GM23338 (cell line): ENCODE measurements at regions not wholly inside any gene's neighbourhood (a gene's known extent, or its start where the extent isn't known, plus 50 kb on each side); places are given as distances from the start of the nearest gene placed in this dataset.

ENCODE experiments used
- ATAC-seq: fragments of 200-7000 bp; cut with Tn5 transposase; 3 replicates; pipeline ENCODE4 v1.9.1; 2020
- DNase-seq: peaks from one replicate; pipeline ENCODE4 v3.0.0-alpha.2; 2015; ENCODE audit warnings: low spot score
- H2AFZ ChIP-seq: fragments of 200-600 bp; sonication (generic); 2 replicates; pipeline ENCODE4 v1.8.0; 2016; ENCODE audit warnings: antibody characterized with exemption, mild to moderate bottlenecking, moderate library complexity
- H3F3A ChIP-seq: fragments of 200-600 bp; sonication (generic); replicated peaks from 2 replicates; pipeline ENCODE4 v1.8.0; 2017; ENCODE audit warnings: antibody characterized with exemption, mixed run types, low read depth
- H3K27ac ChIP-seq: fragments of 200-600 bp; sonication (generic); 2 replicates; pipeline ENCODE4 v1.6.1; 2016; ENCODE audit warnings: low read depth
- H3K27me3 ChIP-seq: fragments of 200-600 bp; sonication (generic); 2 replicates; pipeline ENCODE4 v1.8.0; 2016; ENCODE audit warnings: mild to moderate bottlenecking, mixed run types, moderate library complexity; ENCODE audit not compliant: insufficient read depth
- H3K36me3 ChIP-seq: fragments of 200-600 bp; sonication (generic); 2 replicates; pipeline ENCODE4 v1.8.0; 2016; ENCODE audit warnings: mild to moderate bottlenecking; ENCODE audit not compliant: insufficient read depth
- H3K4me1 ChIP-seq: fragments of 200-600 bp; sonication (generic); 2 replicates; pipeline ENCODE4 v1.8.0; 2016; ENCODE audit warnings: mild to moderate bottlenecking, moderate library complexity; ENCODE audit not compliant: insufficient read depth
- H3K4me2 ChIP-seq: fragments of 200-600 bp; sonication (generic); 2 replicates; pipeline ENCODE4 v1.7.1; 2017; ENCODE audit warnings: mixed run types
- H3K4me3 ChIP-seq: fragments of 200-600 bp; sonication (generic); 2 replicates; pipeline ENCODE4 v1.6.1; 2016; ENCODE audit warnings: mixed run types
- H3K79me2 ChIP-seq: fragments of 200-600 bp; sonication (generic); replicated peaks from 2 replicates; pipeline ENCODE4 v1.8.0; 2017; ENCODE audit warnings: mild to moderate bottlenecking; ENCODE audit not compliant: insufficient read depth
- H3K9me2 ChIP-seq: fragments of 200-600 bp; sonication (generic); 2 replicates; pipeline ENCODE4 v1.8.0; 2017; ENCODE audit not compliant: insufficient read depth
- H4K20me1 ChIP-seq: fragments of 200-600 bp; sonication (generic); replicated peaks from 2 replicates; pipeline ENCODE4 v1.8.0; 2017; ENCODE audit warnings: mild to moderate bottlenecking; ENCODE audit not compliant: insufficient read depth
- H3K27ac Mint-ChIP-seq: 2 replicates; pipeline ENCODE4 v1.8.0; 2020; ENCODE audit warnings: inconsistent platforms, mild to moderate bottlenecking, moderate library complexity, mixed read lengths
- H3K27me3 Mint-ChIP-seq: 3 replicates; pipeline ENCODE4 v1.8.0; 2022; ENCODE audit warnings: low read depth, mild to moderate bottlenecking, moderate library complexity, mixed read lengths, inconsistent platforms; ENCODE audit not compliant: insufficient read depth, poor library complexity
- H3K36me3 Mint-ChIP-seq: 3 replicates; pipeline ENCODE4 v1.8.0; 2021; ENCODE audit warnings: low read depth, mild to moderate bottlenecking, inconsistent platforms, moderate library complexity, mixed read lengths
- H3K4me1 Mint-ChIP-seq: 3 replicates; pipeline ENCODE4 v1.8.0; 2020; ENCODE audit warnings: mild to moderate bottlenecking, inconsistent platforms, mixed read lengths
- H3K4me3 Mint-ChIP-seq: 3 replicates; pipeline ENCODE4 v1.8.0; 2021; ENCODE audit warnings: moderate library complexity, mild to moderate bottlenecking, inconsistent platforms, mixed read lengths
- H3K9me3 Mint-ChIP-seq: 3 replicates; pipeline ENCODE4 v1.8.0; 2020; ENCODE audit warnings: moderate library complexity, mild to moderate bottlenecking, inconsistent platforms, mixed read lengths
- CREB1 ChIP-seq: fragments of 250-450 bp; sonication (Bioruptor Pico); IDR thresholded peaks from 2 replicates; pipeline ENCODE4 v1.5.0; 2020; ENCODE audit warnings: low read depth, mild to moderate bottlenecking, moderate library complexity
- CTCF ChIP-seq, 2 experiments: fragments of 200-600 bp in 1 of 2; sonication (generic) in 1 of 2; conservative IDR thresholded peaks; 2 replicates each; pipeline versions ENCODE4 v1.5.1 to v1.6.1; 2016 to 2017; ENCODE audit warnings: antibody characterized with exemption in 2 of 2, low read depth in 2 of 2, mild to moderate bottlenecking in 2 of 2, moderate library complexity in 1 of 2
- NANOG ChIP-seq: IDR thresholded peaks from 2 replicates; pipeline ENCODE4 v1.6.1; 2016; ENCODE audit warnings: antibody characterized with exemption, borderline replicate concordance
- STAT1 ChIP-seq: IDR thresholded peaks from one replicate; pipeline ENCODE4 v1.6.1; 2016; ENCODE audit warnings: antibody characterized with exemption; ENCODE audit not compliant: unreplicated experiment
- ZNF114 ChIP-seq: fragments of 250-450 bp; sonication (Bioruptor Pico); IDR thresholded peaks from 2 replicates; pipeline ENCODE4 v1.5.0; 2020; ENCODE audit warnings: mild to moderate bottlenecking, moderate library complexity
- ZNF331 ChIP-seq: fragments of 250-450 bp; sonication (Bioruptor Pico); IDR thresholded peaks from 2 replicates; pipeline ENCODE4 v1.5.0; 2020; ENCODE audit warnings: low read depth, mild to moderate bottlenecking, moderate library complexity
- ZNF462 ChIP-seq: fragments of 250-450 bp; sonication (Bioruptor Pico); IDR thresholded peaks from 2 replicates; pipeline ENCODE4 v1.5.0; 2020; ENCODE audit warnings: mild to moderate bottlenecking, moderate library complexity

GRCh38 chr11:36997656-36998055 lies 399.6 kb upstream of the RAG2 start:
- H3K4me2 ChIP-seq = no peak overlapping the region
- H3K36me3 ChIP-seq = no peaks in the 10 kb centered on the region; the same call in 1 of the 2 replicates
- H3K9me2 ChIP-seq = no peaks in the 10 kb centered on the region
- H3K9me3 Mint-ChIP-seq = peaks cover 99% of the 10 kb centered on the region
- H3K79me2 ChIP-seq = no peaks in the 10 kb centered on the region
- no peak overlapping the region for H3K4me3 Mint-ChIP-seq
- H3K4me1 ChIP-seq = no peaks in the 10 kb centered on the region
- no peak for TF ChIP-seq NANOG
- no peak for TF ChIP-seq ZNF462
- no peak for TF ChIP-seq STAT1
- no peak for TF ChIP-seq CREB1 (CRISPR knock-in tag)
- TF ChIP-seq CTCF (conservative IDR thresholded peaks at IDR 0.05; ENCODE audit: low read depth in 2 of 2) = no peak
- TF ChIP-seq ZNF331 (CRISPR knock-in tag) = no peak
- no peak for TF ChIP-seq ZNF114 (CRISPR knock-in tag)
- no peaks in the 10 kb centered on the region for H3K27me3 Mint-ChIP-seq
- no peak overlapping the region for H2AFZ ChIP-seq
- no peak overlapping the region for H3K27ac Mint-ChIP-seq
- peaks cover 21% of the 10 kb centered on the region for H3K36me3 Mint-ChIP-seq
- DNase-seq (no peak), ATAC-seq (no peak)
- H3K4me1 Mint-ChIP-seq = no peaks in the 10 kb centered on the region
- no peaks in the 10 kb centered on the region for H3F3A ChIP-seq
- no peaks in the 10 kb centered on the region for H4K20me1 ChIP-seq
- H3K27me3 ChIP-seq = no peaks in the 10 kb centered on the region
- H3K27ac ChIP-seq = no peak overlapping the region
- H3K4me3 ChIP-seq = no peak overlapping the region
